Liver (tissue), 8 donors: ENCODE measurements at regions not wholly inside any gene's neighbourhood (a gene's known extent, or its start where the extent isn't known, plus 50 kb on each side); places are given as distances from the start of the nearest gene placed in this dataset.

Source experiments
- DNase-seq: peaks from one replicate; pipeline ENCODE4 v3.0.0-alpha.2; 2017; ENCODE audit warnings: low spot score
- H3K27ac ChIP-seq, 2 donors: one replicate each; pipeline ENCODE4 v1.7.0; 2013; ENCODE audit warnings: inconsistent platforms in 2 of 2, low read length in 2 of 2, control low read depth in 1 of 2, low read depth in 1 of 2, mild to moderate bottlenecking in 1 of 2
- H3K27me3 ChIP-seq, 4 donors: one replicate each; pipeline versions ENCODE4 v1.6.1 to v1.7.0; 2013; ENCODE audit warnings: low read length in 3 of 4, inconsistent platforms in 1 of 4, mild to moderate bottlenecking in 1 of 4, moderate library complexity in 1 of 4; ENCODE audit not compliant: control insufficient read depth in 4 of 4, insufficient read depth in 4 of 4
- H3K36me3 ChIP-seq, 4 donors: one replicate each; pipeline versions ENCODE4 v1.6.1 to v1.7.0; 2013; ENCODE audit warnings: low read length in 3 of 4, mild to moderate bottlenecking in 3 of 4, low read depth in 1 of 4, moderate library complexity in 1 of 4; ENCODE audit not compliant: control insufficient read depth in 4 of 4, insufficient read depth in 3 of 4
- H3K4me1 ChIP-seq, 4 donors: one replicate each; pipeline versions ENCODE4 v1.6.1 to v1.7.0; 2013; ENCODE audit warnings: low read length in 3 of 4, mild to moderate bottlenecking in 3 of 4, moderate library complexity in 1 of 4; ENCODE audit not compliant: control insufficient read depth in 4 of 4, insufficient read depth in 4 of 4
- H3K4me3 ChIP-seq, 3 donors: one replicate each; pipeline versions ENCODE4 v1.6.1 to v1.7.0; 2013; ENCODE audit warnings: low read length in 3 of 3, control low read depth in 1 of 3, low read depth in 1 of 3, mild to moderate bottlenecking in 1 of 3
- H3K9ac ChIP-seq, 2 donors: one replicate each; pipeline ENCODE4 v1.7.0; 2013; ENCODE audit warnings: low read length in 2 of 2, mild to moderate bottlenecking in 2 of 2, moderate library complexity in 2 of 2, control low read depth in 1 of 2, low read depth in 1 of 2
- H3K9me3 ChIP-seq, 4 donors: one replicate each; pipeline versions ENCODE4 v1.6.1 to v1.7.0; 2013; ENCODE audit warnings: low read length in 3 of 4; ENCODE audit not compliant: control insufficient read depth in 4 of 4
- EGR1 ChIP-seq, 2 donors: IDR thresholded peaks; 2 replicates each; pipeline ENCODE4 v1.6.1; 2016 to 2018; ENCODE audit warnings: antibody characterized with exemption in 2 of 2, low read depth in 2 of 2
- FOXA1 ChIP-seq: IDR thresholded peaks from 2 replicates; pipeline ENCODE4 v1.6.1; 2016; ENCODE audit warnings: antibody characterized with exemption
- GABPA ChIP-seq, 2 donors: IDR thresholded peaks in 1 of 2; conservative IDR thresholded peaks in 1 of 2; 2 replicates each; pipeline ENCODE4 v1.6.1; 2016; ENCODE audit warnings: antibody characterized with exemption in 2 of 2, mild to moderate bottlenecking in 1 of 2, moderate library complexity in 1 of 2
- HNF4A ChIP-seq, 2 donors: conservative IDR thresholded peaks; 2 replicates each; pipeline ENCODE4 v1.6.1; 2016; ENCODE audit warnings: antibody characterized with exemption in 2 of 2, mild to moderate bottlenecking in 2 of 2
- HNF4G ChIP-seq: IDR thresholded peaks from 2 replicates; pipeline ENCODE4 v1.6.1; 2016; ENCODE audit warnings: antibody characterized with exemption
- NR2F2 ChIP-seq: IDR thresholded peaks from 2 replicates; pipeline ENCODE4 v1.6.1; 2016; ENCODE audit warnings: antibody characterized with exemption
- RAD21 ChIP-seq, 2 donors: IDR thresholded peaks; 2 replicates each; pipeline ENCODE4 v1.6.1; 2016; ENCODE audit warnings: antibody characterized with exemption in 2 of 2, mild to moderate bottlenecking in 2 of 2
- SP1 ChIP-seq: IDR thresholded peaks from 2 replicates; pipeline ENCODE4 v1.6.1; 2018; ENCODE audit warnings: antibody characterized with exemption, mild to moderate bottlenecking
- TAF1 ChIP-seq: conservative IDR thresholded peaks from 2 replicates; pipeline ENCODE4 v1.6.1; 2016; ENCODE audit warnings: antibody characterized with exemption, mild to moderate bottlenecking
- WGBS: extraction: QIAGEN DNeasy Blood & Tissue Kit; methylation state at CpG from one replicate; pipeline ENCODE4 v1.1.7; 2013; 5-methylcytosine and 5-hydroxymethylcytosine counted together
- TF ChIP-seq, protein P1 (sequence below): fragments of 150-350 bp; IDR thresholded peaks from 2 replicates; pipeline ENCODE4 v1.5.1; 2017; ENCODE audit warnings: improper control_type of control experiment, low read depth, low read length; ENCODE audit not compliant: missing input control
- TF ChIP-seq, protein P2 (sequence below): IDR thresholded peaks from 2 replicates; pipeline ENCODE4 v1.6.1; 2016; ENCODE audit warnings: antibody characterized with exemption
- donor health status: healthy.
- donor health status: healthy.
- donor health status: healthy.
- donor health status: healthy.
- donor health status: healthy.

DNA sequence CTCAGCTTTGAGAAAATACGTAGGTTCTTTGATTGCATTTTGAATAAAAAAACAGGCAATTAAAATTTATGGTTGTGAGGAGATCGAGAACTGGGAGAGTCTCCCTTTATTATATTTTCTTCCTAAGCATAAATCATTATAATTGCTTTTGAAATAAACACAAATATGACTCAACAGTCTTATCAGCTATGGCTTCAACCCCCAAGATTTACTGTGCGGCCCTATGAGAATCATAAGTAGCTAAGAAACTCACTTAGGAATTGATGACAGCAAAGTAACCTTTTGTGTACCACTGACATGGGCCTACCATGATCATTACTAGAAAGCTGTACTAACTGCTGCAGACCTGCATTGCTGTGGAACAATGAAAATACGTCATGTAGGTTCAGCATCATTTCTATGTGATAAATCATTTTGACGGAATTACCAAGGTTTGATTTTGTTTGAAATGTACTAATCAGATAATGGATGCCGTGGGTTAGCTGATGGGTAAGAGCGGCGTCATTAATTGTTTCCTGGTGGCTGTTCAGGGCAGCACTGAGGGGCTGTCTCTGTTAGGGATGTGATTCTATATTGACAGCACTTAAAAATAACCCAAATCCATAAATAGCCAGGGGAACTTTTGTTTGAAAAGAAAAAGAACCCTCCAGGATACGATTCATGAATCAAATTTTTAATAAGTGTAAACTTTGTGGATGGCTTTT lies 51.5 kb upstream of the GPRIN3 start (continued):
- TF ChIP-seq, protein P1, sequence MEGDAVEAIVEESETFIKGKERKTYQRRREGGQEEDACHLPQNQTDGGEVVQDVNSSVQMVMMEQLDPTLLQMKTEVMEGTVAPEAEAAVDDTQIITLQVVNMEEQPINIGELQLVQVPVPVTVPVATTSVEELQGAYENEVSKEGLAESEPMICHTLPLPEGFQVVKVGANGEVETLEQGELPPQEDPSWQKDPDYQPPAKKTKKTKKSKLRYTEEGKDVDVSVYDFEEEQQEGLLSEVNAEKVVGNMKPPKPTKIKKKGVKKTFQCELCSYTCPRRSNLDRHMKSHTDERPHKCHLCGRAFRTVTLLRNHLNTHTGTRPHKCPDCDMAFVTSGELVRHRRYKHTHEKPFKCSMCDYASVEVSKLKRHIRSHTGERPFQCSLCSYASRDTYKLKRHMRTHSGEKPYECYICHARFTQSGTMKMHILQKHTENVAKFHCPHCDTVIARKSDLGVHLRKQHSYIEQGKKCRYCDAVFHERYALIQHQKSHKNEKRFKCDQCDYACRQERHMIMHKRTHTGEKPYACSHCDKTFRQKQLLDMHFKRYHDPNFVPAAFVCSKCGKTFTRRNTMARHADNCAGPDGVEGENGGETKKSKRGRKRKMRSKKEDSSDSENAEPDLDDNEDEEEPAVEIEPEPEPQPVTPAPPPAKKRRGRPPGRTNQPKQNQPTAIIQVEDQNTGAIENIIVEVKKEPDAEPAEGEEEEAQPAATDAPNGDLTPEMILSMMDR, result no peak
- no peak for TF ChIP-seq SP1
- TF ChIP-seq HNF4A (conservative IDR thresholded peaks at IDR 0.05), result no peak
- TF ChIP-seq NR2F2, result no peak
- TF ChIP-seq GABPA (IDR thresholded peaks at IDR 0.05 in 1 of 2, conservative IDR thresholded peaks at IDR 0.05 in 1 of 2), result no peak
- TF ChIP-seq EGR1 (IDR thresholded peaks at IDR 0.05; ENCODE audit: low read depth in 2 of 2), result no peak
- no peak for TF ChIP-seq TAF1

DNA sequence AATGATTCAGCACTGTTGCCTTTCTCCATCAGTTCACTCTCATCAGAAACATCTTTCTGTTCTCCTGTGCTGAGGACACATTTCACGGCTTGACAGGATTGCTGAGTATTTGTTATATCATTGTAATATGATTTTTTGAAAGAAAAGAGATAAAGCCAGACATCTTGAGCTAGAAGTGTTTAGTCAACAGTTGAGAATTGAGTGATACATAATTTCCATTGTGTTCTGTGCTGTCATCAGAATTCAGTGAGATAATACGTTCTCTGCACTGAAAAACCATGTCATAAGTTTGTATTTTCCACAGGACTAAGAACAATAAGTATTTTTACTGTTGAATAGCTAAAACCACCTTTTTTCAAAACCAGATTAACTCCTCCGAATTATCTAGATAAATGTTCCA lies 50.2 kb upstream of the GPRIN3 start:
- WGBS, result 86% methylated on average over 3 of the region's 3 CpGs
- Histone ChIP-seq H3K9me3 (no peaks in the 10 kb centered on the region), H3K27ac (no peak overlapping the region), H3K4me3 (no peak overlapping the region), H3K27me3 (peaks cover 0 to 3% (median 0%) of the 10 kb centered on the region in 4 donors), H3K36me3 (no peaks in the 10 kb centered on the region), H3K4me1 (no peaks in the 10 kb centered on the region), H3K9ac (no peak overlapping the region)
- DNase-seq, result no peak
- TF ChIP-seq FOXA1 (no peak), NR2F2 (no peak), HNF4G (no peak), TAF1 (no peak), RAD21 (IDR thresholded peaks at IDR 0.05) (no peak)
- TF ChIP-seq, protein P2, sequence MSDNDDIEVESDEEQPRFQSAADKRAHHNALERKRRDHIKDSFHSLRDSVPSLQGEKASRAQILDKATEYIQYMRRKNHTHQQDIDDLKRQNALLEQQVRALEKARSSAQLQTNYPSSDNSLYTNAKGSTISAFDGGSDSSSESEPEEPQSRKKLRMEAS, result no peak
